ENCODE measurements at regions not wholly inside any gene's neighbourhood (a gene's known extent, or its start where the extent isn't known, plus 50 kb on each side); places are given as distances from the start of the nearest gene placed in this dataset.
"Not testable (repeated sequence)": the region's sequence is repeated elsewhere in the genome, so short reads cannot be mapped to it uniquely, and the experiment has no call there.

DNA sequence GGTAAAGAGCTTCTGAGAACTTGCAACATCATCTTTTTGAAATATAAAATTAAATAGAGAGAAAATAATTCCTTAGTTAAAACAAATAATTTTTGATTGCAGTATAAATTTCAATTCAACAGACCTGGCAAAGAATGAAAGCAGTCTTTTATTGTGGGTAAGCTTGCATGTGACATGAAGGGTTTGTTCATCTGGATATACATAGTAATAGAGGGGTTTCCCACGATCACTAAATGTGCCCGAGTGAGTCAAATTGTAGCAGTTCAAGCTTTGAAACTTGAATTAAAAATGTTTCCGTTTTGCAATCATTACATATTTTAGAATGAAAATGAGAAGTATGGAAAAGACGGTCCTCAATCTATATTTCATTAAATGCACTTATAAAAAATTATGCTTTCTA lies 658.4 kb upstream of the MBL2 start:
- no peak for DNase-seq (ENCODE audit: low read depth)

DNA sequence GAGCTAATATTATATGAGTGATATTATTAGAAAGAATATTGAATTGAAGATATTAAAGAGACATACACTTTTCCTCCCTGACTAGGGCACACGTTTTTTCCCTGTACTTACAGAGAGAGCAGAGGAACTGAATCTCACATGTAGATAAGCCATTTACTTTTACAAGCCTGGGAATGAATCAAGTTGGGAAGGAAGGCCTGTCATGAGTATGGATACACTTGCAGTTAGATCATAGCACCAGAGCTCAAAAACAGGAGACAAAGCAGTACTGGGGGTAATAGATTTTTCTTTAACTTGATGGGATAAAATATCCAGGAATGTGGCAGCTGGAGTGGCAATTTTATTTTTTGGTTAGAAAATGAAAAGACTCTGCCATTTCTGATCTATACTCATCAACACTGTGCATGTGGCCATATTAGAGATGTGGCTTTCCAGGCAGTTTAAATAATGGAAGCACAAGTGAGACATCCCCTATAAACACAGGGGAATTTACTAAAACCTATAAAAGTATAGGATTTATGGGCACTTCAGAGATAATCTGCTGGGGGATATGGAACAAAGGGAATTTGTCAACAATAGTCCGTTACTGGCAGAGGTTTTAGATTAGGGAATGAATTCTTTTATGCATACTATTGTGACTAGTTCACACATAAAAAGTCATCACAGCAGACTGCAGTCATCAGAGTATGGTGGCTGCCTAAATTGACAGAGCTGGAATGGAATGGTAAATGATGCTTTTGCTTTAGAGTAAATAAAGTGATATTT lies 657.7 kb upstream of the MBL2 start:
- DNase-seq (ENCODE audit: low read depth): no peak

DNA sequence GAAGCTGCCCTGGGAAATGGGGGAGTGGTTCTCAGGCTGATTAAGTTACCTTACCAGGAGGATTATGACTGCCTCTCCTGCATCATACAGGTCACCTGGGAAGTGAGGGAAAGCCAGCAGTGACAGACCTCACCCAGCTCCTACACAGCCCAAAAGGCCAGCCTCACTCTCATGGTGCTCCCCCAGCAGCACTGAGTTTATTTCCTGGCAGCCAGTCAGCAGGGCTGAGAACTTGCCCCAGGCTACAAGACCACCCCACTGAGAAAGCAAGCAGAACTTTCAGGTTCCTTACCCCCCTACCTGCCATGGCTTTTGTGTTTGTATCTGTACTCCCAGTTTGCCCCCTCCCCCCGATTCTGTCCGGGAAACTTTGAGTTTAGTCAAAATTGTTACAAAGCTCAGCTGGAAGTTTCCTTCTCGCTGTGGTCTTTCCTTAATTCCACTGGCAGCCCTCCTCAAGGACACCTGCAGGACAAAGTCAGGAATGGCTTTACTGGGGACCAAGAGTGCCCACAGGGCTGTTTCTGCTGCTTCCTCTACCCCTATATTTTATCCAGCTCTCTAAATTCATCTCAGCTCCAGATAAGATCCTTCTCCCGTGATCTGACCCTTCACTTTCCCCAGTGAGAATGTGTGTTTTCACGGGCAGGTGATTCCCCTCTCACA lies 649.8 kb upstream of the MBL2 start:
- DNase-seq (ENCODE audit: low read depth): no peak

DNA sequence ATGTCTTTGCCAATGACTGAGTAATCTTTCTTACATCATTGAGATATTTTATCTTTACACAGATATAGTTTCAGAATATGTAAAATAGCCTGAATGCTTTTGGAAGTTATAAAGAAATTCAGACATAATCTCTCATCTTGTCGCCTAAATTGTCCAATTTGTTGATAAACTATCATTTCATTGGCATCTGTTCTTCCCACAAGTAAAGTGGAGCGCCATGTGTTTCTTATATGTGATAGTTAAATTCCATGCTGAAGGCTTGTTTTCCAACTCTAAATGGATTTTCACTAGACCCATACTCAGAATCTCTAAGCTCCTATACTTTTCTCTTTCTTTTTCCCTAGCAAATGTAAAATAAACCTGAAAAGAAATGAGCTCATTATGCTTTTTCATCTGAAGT lies 640.1 kb upstream of the MBL2 start:
- no peak for DNase-seq (ENCODE audit: low read depth)

DNA sequence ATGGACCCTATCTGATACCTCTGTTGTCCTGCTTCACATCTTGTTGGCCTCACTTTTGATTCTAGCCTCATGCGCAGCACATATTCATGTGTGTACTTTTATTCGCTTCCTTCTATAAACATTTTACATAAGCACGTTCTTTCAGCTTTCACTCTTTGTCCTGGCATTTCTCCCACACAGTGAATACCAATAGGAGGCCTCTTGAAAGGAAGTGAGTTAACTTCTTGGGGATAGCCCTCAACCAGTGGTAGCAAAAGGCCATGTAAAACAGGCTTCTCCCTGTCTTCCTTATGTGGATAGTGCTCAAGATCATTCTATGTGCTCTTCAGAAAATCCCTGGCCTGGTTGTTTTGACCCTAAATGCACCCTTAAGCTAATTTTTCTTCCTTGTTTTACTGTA lies 633.9 kb upstream of the MBL2 start:
- DNase-seq (ENCODE audit: low read depth): no peak

DNA sequence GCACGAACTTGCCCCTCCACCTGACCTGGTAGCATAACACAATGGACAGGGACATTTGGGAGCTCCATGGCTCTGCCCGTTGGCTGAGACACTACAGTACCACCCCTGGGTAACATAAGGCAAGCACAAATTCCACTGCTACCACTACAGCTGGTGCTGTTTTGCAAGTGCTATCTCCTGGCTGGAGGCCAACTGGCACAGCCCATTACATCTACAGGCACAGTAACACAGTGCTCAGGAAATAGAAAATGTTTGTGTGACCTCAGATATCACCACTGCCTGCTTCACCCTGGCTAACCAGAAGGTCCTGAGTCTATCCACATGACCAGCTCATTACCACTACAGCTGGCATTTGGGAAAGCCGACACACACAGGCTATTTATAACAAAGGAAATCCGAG lies 631.1 kb upstream of the MBL2 start:
- DNase-seq (ENCODE audit: low read depth): no peak

DNA sequence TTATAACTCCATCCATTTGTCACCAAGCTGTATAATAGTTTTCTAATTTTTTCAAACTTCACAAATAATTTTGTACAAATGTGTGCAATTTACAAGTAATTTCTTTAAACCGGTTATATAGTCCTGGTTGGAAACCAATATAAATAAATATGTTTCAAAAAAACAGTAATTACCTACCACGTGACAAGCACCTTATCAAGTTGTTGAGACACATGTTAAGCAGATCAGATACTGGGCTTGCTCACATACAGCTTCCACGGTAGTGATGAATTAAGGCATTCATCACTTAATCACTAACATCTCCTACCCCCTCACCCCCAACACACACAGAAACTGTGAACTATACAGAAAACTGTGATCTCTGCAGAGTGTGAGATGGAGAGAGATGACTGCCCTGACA lies 630.0 kb upstream of the MBL2 start:
- DNase-seq (ENCODE audit: low read depth): no peak

DNA sequence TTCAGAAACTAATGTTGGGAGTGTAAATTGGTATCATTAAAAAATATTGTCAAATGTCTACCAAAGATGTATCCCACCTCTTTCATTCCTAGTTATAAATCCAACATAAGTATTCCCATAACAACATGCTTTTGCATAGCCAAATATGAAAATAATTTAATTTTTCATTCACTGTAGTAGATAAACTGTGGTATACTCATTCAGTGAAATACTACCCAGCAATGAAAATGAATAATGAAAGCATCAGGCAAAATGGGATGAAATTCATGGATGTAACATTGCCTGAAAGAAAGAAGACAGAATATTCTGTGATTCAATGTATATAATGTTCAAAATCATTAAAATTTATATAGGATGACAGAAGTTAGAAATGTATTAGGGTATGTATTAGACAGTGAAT lies 629.0 kb upstream of the MBL2 start:
- no peak for DNase-seq (ENCODE audit: low read depth)

DNA sequence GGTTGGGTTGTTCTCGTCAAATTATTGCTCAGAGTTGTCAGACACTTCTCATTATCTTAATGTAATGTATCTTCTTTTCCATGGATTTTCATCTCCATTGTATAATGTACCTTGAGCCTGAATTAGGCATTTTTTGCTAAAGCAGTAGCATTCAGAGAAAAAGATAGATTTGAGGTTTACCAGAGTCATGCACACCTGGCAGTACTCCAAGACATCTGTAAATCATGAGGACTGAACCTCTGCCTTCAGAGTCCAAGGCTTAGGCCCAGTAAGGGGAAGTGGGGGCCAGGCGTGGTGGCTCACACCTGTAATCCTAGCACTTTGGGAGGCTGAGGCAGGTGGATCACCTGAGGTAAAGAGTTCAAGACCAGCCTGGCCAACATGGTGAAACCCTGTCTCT lies 624.3 kb upstream of the MBL2 start:
- no peak for DNase-seq (ENCODE audit: low read depth)

DNA sequence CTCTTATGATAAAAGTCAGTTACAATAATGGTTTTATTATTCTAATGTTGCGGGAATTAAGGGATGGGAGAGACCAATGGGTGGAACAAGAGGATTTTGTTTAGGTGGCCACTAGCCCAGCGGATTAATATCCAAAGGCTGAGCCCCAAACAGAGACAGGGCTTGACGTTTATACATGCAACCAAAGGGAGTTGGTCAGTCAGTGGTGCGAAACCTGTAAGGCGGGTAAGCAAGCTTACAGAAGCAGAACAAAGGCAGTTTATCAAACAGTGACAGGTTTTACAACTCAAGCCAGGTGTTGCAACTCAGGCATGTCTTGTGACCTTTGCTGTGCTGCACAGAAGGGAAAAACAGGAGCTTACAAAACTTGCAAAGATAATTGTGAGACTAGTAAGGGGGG lies 622.9 kb upstream of the MBL2 start:
- DNase-seq (ENCODE audit: low read depth): no peak

DNA sequence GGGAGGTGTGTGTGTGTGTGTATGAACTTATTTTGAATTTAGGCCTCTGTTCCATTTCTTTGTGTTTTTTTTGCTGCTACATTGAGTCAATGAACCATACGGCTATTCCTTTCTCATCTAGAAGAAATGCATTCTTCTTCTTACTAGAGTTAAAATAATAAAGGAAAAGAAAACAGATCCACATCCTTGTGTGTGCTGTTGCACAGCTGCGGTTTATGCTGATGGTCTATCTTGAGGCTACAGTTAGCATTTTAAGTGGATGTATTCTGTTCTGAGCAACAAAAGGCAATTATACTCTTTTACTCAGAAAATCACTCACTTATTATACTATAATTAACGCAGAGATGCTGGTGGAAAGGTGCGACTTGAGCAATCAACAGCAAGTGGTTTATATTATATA lies 615.0 kb upstream of the MBL2 start:
- DNase-seq (ENCODE audit: low read depth): no peak

DNA sequence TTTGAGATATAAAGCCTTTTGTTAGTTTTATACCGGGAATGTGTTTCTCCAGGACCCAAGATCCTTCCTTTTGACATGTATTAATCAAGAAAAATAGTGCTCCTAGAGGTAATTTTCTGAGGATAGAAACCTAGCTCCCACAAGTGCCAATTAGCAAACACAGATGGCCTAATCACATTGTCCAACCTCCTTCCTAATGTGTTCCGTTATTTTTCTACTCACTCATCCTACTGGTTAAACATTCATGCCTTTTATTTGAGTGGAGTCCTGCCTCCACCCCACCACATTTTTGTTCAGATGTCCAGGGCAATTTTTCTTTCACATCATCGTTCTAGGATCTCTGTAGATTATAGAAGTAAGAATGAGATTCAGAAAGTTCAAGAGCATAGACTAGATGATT lies 610.0 kb upstream of the MBL2 start:
- DNase-seq (ENCODE audit: low read depth): no peak

DNA sequence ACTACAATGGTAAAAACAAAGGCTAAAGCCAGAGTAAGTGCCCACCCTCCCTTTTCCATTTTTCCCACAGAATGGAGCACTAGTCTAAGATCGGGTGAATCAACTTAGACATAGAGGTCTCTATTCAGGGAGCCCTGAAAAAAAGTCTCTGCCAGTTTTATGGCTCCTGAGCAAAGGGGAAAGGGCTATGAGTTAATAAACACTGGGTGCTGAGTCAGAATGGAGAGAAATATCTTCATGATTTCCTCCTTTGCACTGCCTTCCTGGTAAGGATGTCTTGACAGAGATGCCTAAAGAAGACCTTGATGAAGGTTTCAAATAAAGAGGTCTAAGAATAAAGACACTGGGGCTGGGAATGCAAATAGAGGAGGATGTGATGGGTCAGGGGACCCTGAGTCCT lies 607.4 kb upstream of the MBL2 start:
- DNase-seq (ENCODE audit: low read depth): no peak

DNA sequence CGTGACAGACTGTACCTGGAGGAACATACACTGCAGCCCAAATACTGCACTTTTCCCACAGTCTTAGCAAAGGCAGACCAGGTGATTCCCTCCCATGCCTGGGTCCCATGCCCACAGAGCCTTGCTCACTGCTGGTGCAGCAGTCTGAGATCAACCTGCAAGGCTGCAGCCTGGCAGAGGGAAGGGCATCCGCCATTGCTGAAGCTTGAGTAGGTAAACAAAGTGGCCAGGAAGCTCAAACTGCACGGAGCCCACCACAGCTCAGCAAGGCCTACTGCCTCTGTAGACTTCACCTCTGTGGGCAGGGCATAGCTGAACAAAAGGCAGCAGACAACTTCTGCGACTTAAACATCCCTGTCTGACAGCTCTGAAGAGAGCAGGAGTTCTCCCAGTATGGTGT lies 597.8 kb upstream of the MBL2 start:
- DNase-seq (ENCODE audit: low read depth): no peak

DNA sequence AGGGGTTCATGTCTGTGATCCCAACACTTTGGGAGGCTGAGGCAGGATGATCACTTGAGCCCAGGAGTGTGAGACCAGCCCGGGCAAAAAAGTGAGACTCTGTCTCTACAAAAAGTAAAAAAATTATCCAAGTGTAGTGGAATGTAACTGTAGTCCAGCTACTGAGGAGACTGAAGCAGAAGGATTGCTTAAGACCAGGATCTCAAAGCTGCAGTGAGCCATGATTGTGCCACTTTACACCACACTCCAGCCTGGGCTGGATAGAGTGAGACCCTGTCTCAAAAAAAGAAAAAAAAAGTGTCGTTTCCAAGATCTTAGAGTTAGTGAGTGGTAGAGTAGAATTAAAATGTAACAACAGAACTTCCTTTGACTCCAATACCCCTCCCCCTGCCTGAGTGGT lies 589.4 kb upstream of the MBL2 start:
- no peak for DNase-seq (ENCODE audit: low read depth)

DNA sequence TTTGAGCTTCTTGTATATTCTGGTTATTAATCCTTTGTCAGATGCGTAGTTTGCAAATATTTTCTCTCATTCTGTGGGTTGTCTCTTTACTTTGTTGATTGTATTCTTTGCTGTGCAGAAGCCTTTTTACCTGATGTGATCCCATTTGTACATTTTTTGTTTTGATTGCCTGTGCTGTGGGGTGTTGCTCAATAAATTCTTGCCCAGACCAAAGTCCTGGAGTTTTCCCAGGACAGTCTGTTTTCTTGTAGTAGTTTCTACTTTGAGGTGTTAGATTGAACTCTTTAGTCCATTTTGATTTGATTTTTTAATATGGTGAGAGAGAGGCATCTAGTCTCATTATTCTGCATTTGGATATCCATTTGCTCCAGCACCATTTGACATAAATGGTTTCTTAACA lies 588.7 kb upstream of the MBL2 start:
- no peak for DNase-seq (ENCODE audit: low read depth)

DNA sequence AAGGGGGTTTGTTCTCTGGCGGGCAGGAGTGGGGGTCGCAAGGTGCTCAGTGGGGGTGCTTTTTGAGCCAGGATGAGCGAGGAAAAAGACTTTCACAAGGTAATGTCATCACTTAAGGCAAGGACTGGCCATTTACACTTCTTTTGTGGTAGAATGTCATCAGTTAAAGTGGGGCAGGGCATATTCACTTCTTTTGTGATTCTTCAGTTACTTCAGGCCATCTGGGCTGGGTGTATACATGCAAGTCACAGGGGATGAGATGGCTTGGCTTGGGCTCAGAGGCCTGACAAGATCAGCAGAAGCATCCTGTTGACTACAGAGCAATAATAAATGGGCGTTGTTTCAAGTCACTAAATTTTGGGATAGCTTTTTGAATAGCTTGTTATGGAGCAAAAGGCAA lies 586.4 kb upstream of the MBL2 start:
- not testable (repeated sequence) for DNase-seq (ENCODE audit: low read depth)

DNA sequence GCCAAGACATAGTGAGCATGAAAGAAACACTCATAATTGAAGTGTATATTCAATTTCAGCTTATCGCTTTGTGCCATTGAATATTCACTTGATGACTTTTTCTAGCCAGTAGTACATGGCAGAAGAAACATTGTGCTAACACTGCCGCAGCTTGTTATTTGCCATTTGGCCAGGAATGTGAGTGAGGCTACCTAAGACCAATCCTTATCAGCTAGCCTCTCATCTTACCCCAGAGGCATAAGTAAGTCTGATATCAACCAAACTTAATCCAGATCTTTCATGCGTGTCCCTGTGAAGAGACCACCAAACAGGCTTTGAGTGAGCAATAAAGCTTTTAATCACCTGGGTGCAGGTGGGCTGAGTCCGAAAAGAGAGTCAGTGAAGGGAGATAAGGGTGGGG lies 586.0 kb upstream of the MBL2 start:
- DNase-seq (ENCODE audit: low read depth): no peak

DNA sequence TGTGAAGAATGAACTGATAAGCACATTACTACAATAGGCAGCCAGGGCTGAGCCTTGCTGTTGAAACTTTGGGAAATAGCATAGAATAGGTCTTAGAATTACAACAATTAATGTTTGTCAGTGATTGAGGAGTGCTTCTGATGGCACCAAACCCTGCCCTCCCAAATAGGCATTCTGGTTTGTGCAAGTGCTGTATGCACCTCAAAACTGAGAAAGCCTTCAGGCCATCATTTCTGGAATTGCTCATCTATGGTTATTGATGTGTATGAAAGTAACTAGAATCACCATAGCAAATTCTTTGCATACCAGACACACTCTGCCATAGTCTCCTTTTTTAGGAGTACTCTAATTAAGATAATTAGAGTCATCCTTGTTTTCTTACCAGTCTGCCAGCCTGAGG lies 585.0 kb upstream of the MBL2 start:
- no peak for DNase-seq (ENCODE audit: low read depth)

DNA sequence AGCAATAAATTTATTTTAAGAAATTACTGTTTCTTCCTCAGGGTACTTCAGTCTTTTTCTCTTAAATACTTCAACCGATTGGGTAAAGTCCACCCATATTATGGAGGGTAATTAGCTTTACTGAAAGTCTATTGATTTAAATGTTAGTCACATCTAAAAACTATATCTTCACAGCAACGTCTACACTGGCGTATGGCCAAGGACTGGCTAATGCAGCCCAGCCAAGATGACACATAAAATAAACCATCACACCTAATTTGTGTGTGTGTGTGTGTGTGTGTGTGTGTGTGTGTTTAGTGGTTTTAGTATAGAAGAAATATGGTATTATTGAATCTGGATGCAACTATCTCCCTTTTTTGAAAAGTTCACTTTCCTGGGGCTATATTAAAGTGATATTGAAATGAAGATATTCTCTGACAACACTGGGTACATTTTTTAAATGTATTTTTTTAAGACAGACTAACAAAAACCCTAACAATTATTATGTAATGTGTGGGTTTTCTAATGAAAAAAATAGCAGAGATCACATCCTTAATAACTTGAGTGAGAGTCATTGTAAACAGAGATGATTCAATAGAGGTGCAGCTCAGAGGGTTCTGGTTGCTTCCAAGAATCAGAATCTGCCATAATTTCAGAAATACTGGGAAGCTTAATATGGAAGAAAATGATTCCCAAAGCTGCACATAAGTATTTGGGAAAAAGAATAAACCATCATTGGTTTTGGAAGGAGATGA lies 584.2 kb upstream of the MBL2 start:
- DNase-seq (ENCODE audit: low read depth): no peak

DNA sequence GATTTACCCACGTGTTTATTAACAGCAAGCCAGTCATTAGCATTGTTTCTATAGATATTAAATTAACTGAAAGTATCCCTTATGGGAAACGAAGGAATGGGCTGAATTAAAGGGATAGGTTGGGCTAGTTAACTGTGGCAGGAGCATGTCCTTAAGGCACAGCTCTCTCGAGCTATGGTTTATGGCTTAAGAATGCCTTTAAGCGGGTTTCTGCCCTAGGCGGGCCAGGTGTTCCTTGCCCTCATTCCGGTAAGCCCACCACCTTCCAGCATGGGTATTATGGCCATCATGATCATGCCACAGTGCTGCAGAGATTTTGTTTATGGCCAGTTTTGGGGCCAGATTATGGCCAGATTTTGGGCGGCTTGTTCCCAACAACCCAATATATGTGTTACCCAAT lies 569.9 kb upstream of the MBL2 start:
- DNase-seq (ENCODE audit: low read depth): not testable (repeated sequence)

DNA sequence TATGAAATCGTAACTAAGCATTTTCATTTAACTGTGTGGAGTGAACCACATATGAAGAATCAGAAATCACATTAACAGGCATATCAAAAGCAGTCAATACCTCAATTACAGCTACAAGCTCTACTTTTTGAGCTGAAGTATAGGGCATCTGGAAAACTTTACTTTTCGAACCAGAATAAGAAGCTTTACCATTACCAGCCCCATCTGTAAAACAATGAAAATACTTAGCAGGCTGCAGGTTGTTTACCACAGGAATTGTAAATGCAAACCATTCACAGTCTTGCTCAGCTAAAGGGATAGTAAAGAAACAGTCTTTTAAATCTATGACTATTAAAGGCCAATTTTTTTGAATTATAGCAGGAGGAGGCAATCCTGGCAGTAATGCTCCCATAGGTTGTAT lies 565.6 kb upstream of the MBL2 start:
- not testable (repeated sequence) for DNase-seq (ENCODE audit: low read depth)

DNA sequence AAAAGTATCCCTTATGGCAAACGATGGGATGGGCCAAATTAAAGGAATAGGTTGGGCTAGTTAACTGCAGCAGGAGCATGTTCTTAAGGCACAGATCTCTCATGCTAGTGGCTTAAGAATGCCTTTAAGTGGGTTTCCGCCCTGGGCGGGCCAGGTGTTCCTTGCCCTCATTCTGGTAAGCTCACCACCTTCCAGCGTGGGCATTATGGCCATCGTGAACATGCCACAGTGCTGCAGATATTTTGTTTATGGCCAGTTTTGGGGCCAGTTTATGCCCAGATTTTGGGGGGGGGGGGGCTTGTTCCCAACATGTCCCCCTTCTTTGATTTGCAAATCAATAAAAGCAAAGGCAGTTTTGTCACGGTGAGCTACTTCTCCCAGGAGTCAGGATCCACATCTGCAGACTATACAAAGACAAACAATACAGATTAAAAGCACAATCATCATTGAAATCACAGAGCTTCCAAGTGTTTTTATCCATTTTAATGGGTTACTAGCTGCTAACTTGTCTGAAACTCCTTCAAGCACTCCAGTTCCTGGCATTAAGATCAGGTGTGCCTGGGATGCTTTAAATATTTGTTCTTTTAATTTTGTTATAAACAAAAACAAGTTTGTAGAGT lies 563.3 kb upstream of the MBL2 start:
- not testable (repeated sequence) for DNase-seq (ENCODE audit: low read depth)

Measured in GM04503 (cell line).